ENCODE measurements at regions not wholly inside any gene's neighbourhood (a gene's known extent, or its start where the extent isn't known, plus 50 kb on each side); places are given as distances from the start of the nearest gene placed in this dataset.

DNA sequence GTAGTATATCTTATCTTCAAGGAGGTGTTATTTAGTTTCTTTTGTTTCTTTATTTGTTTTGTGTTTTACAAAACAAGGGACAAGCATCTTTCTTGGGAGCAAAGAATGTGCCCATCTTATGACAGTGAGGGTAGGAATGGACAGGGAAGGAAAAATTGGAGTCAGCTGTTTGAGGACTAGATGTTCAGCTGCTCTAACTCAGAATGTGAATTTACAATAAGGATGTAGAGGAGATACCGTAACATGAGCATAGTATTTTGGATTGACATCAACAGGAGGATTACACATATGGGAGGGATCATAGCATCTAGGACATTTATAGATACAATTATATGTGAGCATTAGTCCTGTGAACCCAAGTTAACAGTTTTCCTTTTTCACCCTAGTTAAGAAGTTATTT, 89.0 kb upstream of the GK2 start:
- TF ChIP-seq, protein P1, sequence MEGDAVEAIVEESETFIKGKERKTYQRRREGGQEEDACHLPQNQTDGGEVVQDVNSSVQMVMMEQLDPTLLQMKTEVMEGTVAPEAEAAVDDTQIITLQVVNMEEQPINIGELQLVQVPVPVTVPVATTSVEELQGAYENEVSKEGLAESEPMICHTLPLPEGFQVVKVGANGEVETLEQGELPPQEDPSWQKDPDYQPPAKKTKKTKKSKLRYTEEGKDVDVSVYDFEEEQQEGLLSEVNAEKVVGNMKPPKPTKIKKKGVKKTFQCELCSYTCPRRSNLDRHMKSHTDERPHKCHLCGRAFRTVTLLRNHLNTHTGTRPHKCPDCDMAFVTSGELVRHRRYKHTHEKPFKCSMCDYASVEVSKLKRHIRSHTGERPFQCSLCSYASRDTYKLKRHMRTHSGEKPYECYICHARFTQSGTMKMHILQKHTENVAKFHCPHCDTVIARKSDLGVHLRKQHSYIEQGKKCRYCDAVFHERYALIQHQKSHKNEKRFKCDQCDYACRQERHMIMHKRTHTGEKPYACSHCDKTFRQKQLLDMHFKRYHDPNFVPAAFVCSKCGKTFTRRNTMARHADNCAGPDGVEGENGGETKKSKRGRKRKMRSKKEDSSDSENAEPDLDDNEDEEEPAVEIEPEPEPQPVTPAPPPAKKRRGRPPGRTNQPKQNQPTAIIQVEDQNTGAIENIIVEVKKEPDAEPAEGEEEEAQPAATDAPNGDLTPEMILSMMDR (IDR thresholded peaks at IDR 0.05; ENCODE audit: poor library complexity) = no peak
- no peak for TF ChIP-seq EZH2 (IDR thresholded peaks at IDR 0.05; ENCODE audit: borderline replicate concordance)
- TF ChIP-seq EZH2phosphoT487 (IDR thresholded peaks at IDR 0.05; ENCODE audit: low read depth, severe bottlenecking, unreplicated experiment) = no peak

Measured in hepatocyte (in vitro differentiated cells).